Astrocyte (in vitro differentiated cells and primary cell): ENCODE measurements at regions not wholly inside any gene's neighbourhood (a gene's known extent, or its start where the extent isn't known, plus 50 kb on each side); places are given as distances from the start of the nearest gene placed in this dataset.

Experiments used
- DNase-seq: peaks from one replicate; pipeline ENCODE4 v3.0.0-alpha.2; 2010; ENCODE audit warnings: low read depth
- FAIRE-seq: peaks from 2 replicates; lab custom pipeline; 2011; peaks lifted over from hg19 to GRCh38; lab: Jason Lieb, UNC
- H2AFZ ChIP-seq: 2 replicates; pipeline ENCODE4 v1.6.0; 2012; ENCODE audit warnings: low read depth, low read length, inconsistent platforms
- H3K27ac ChIP-seq: 2 replicates; pipeline ENCODE4 v1.5.1; 2011; ENCODE audit warnings: low read depth, low read length, inconsistent platforms
- H3K27me3 ChIP-seq: 2 replicates; pipeline ENCODE4 v1.6.0; 2011; ENCODE audit warnings: low read length, inconsistent platforms; ENCODE audit not compliant: insufficient read depth
- H3K36me3 ChIP-seq: 2 replicates; pipeline ENCODE4 v1.5.1; 2011; ENCODE audit warnings: low read length, inconsistent platforms; ENCODE audit not compliant: insufficient read depth
- H3K4me1 ChIP-seq: 2 replicates; pipeline ENCODE4 v1.5.1; 2011; ENCODE audit warnings: low read length, inconsistent platforms; ENCODE audit not compliant: insufficient read depth
- H3K4me2 ChIP-seq: 2 replicates; pipeline ENCODE4 v1.6.0; 2012; ENCODE audit warnings: low read length, inconsistent platforms
- H3K4me3 ChIP-seq: 2 replicates; pipeline ENCODE4 v1.5.1; 2011; ENCODE audit warnings: low read depth, mild to moderate bottlenecking, low read length, inconsistent platforms; ENCODE audit not compliant: insufficient read depth
- H3K79me2 ChIP-seq: 2 replicates; pipeline ENCODE4 v1.6.0; 2012; ENCODE audit warnings: mild to moderate bottlenecking, low read length, inconsistent platforms; ENCODE audit not compliant: insufficient read depth
- H3K9ac ChIP-seq: 2 replicates; pipeline ENCODE4 v1.6.0; 2012; ENCODE audit warnings: mild to moderate bottlenecking, low read length, inconsistent platforms
- H3K9me3 ChIP-seq: 2 replicates; pipeline ENCODE4 v1.5.1; 2012; ENCODE audit warnings: low read depth, mild to moderate bottlenecking, low read length, inconsistent platforms; ENCODE audit not compliant: insufficient read depth
- H4K20me1 ChIP-seq: 2 replicates; pipeline ENCODE4 v1.6.0; 2012; ENCODE audit warnings: low read length, inconsistent platforms; ENCODE audit not compliant: insufficient read depth
- H3K27ac Mint-ChIP-seq: one replicate; pipeline ENCODE4 v1.8.0; 2021; ENCODE audit warnings: mild to moderate bottlenecking, mixed read lengths; ENCODE audit not compliant: unreplicated experiment
- H3K27me3 Mint-ChIP-seq: one replicate; pipeline ENCODE4 v1.8.0; 2021; ENCODE audit warnings: low read depth, mixed read lengths; ENCODE audit not compliant: unreplicated experiment
- H3K36me3 Mint-ChIP-seq: one replicate; pipeline ENCODE4 v1.8.0; 2021; ENCODE audit warnings: low read depth, mixed read lengths; ENCODE audit not compliant: unreplicated experiment
- H3K4me1 Mint-ChIP-seq: one replicate; pipeline ENCODE4 v1.8.0; 2021; ENCODE audit warnings: low read depth, mixed read lengths; ENCODE audit not compliant: unreplicated experiment
- H3K4me3 Mint-ChIP-seq: one replicate; pipeline ENCODE4 v1.8.0; 2021; ENCODE audit warnings: mild to moderate bottlenecking, moderate library complexity, mixed read lengths; ENCODE audit not compliant: unreplicated experiment
- H3K9me3 Mint-ChIP-seq: one replicate; pipeline ENCODE4 v1.8.0; 2021; ENCODE audit warnings: mild to moderate bottlenecking, mixed read lengths; ENCODE audit not compliant: unreplicated experiment
- CTCF ChIP-seq: IDR thresholded peaks from 2 replicates; pipeline ENCODE4 v1.5.1; 2011; ENCODE audit warnings: low read depth, mild to moderate bottlenecking, inconsistent platforms, low read length, moderate library complexity; ENCODE audit not compliant: insufficient read depth
- EZH2 ChIP-seq: IDR thresholded peaks from 2 replicates; pipeline ENCODE4 v1.6.1; 2012; ENCODE audit warnings: mild to moderate bottlenecking, low read length, inconsistent platforms; ENCODE audit not compliant: insufficient read depth

GRCh38 chr9:21574261-21574660, 92.1 kb upstream of the IFNE start:
- Histone ChIP-seq H3K9ac (no peak overlapping the region), H3K27me3 (no peaks in the 10 kb centered on the region), H3K27ac (no peak overlapping the region), H3K4me1 (peaks cover 31% of the 10 kb centered on the region), H3K36me3 (no peaks in the 10 kb centered on the region), H4K20me1 (no peaks in the 10 kb centered on the region), H3K79me2 (peaks cover 68% of the 10 kb centered on the region), H3K4me3 (no peak overlapping the region), H2AFZ (no peak overlapping the region), H3K9me3 (no peaks in the 10 kb centered on the region), H3K4me2 (no peak overlapping the region)
- Mint-ChIP-seq H3K4me1 (peaks cover 40% of the 10 kb centered on the region), H3K36me3 (no peaks in the 10 kb centered on the region), H3K27ac (no peak overlapping the region), H3K9me3 (no peaks in the 10 kb centered on the region), H3K4me3 (no peak overlapping the region), H3K27me3 (no peaks in the 10 kb centered on the region)
- TF ChIP-seq EZH2: no peak
- TF ChIP-seq CTCF: no peak
- DNase-seq (no peak), FAIRE-seq (no peak)

- peak overlapping the region; percentile 81 for H3K4me2 ChIP-seq
- no peaks in the 10 kb centered on the region for H4K20me1 ChIP-seq
- peaks cover 45% of the 10 kb centered on the region for H3K4me1 Mint-ChIP-seq
- peak overlapping the region; percentile 77 for H3K4me3 Mint-ChIP-seq
- no peaks in the 10 kb centered on the region for H3K36me3 Mint-ChIP-seq
- no peaks in the 10 kb centered on the region for H3K27me3 Mint-ChIP-seq
- H3K4me1 ChIP-seq: peaks cover 31% of the 10 kb centered on the region
- peak overlapping the region; percentile 94 for H3K27ac ChIP-seq
- TF ChIP-seq CTCF (no peak), EZH2 (no peak)
- peak overlapping the region; percentile 83 for H3K9ac ChIP-seq
- no peaks in the 10 kb centered on the region for H3K9me3 Mint-ChIP-seq
- peak overlapping the region; percentile 21 for H2AFZ ChIP-seq
- peaks cover 66% of the 10 kb centered on the region for H3K79me2 ChIP-seq
- H3K9me3 ChIP-seq: no peaks in the 10 kb centered on the region
- H3K27me3 ChIP-seq: no peaks in the 10 kb centered on the region
- peak overlapping the region; percentile 100 for H3K27ac Mint-ChIP-seq
- peak overlapping the region; percentile 49 for H3K4me3 ChIP-seq
- peak; percentile 98 for DNase-seq
- FAIRE-seq: peak; percentile 97
- H3K36me3 ChIP-seq: no peaks in the 10 kb centered on the region
These were observed 94.4 kb upstream of the IFNE start for GRCh38 chr9:21576331-21577189.

- TF ChIP-seq EZH2 (no peak), CTCF (no peak)
- Histone ChIP-seq H3K4me1 (peaks cover 31% of the 10 kb centered on the region), H3K27me3 (no peaks in the 10 kb centered on the region), H3K4me3 (no peak overlapping the region), H3K36me3 (no peaks in the 10 kb centered on the region), H3K4me2 (peak overlapping the region; percentile 67), H3K9me3 (no peaks in the 10 kb centered on the region), H3K79me2 (peaks cover 64% of the 10 kb centered on the region), H3K9ac (no peak overlapping the region), H3K27ac (peak overlapping the region; percentile 30), H2AFZ (no peak overlapping the region), H4K20me1 (no peaks in the 10 kb centered on the region)
- Mint-ChIP-seq H3K4me3 (no peak overlapping the region), H3K27ac (peak overlapping the region; percentile 67), H3K27me3 (no peaks in the 10 kb centered on the region), H3K36me3 (no peaks in the 10 kb centered on the region), H3K4me1 (peaks cover 40% of the 10 kb centered on the region), H3K9me3 (no peaks in the 10 kb centered on the region)
- peak; percentile 82 for DNase-seq
- no peak for FAIRE-seq
These were observed 97.1 kb upstream of the IFNE start for GRCh38 chr9:21579247-21579671.
